Loucy (cell line): ENCODE measurements at regions not wholly inside any gene's neighbourhood (a gene's known extent, or its start where the extent isn't known, plus 50 kb on each side); places are given as distances from the start of the nearest gene placed in this dataset.

ENCODE experiments used
- CTCF ChIP-seq: fragments of 200-600 bp; sonication (generic); conservative IDR thresholded peaks from 2 replicates; pipeline ENCODE4 v1.5.1; 2014; ENCODE audit warnings: mild to moderate bottlenecking, antibody characterized with exemption, low read length
- EZH2phosphoT487 ChIP-seq: fragments of 200-600 bp; IDR thresholded peaks from 2 replicates; pipeline ENCODE4 v1.6.1; 2018; ENCODE audit warnings: antibody characterized with exemption, mild to moderate bottlenecking, moderate library complexity, borderline replicate concordance

- TF ChIP-seq CTCF (no peak), EZH2phosphoT487 (no peak)
Measured at GRCh38 chr19:31617010-31617585, 267.9 kb upstream of the TSHZ3 start.
